WERI-Rb-1 (cell line): ENCODE measurements at regions not wholly inside any gene's neighbourhood (a gene's known extent, or its start where the extent isn't known, plus 50 kb on each side); places are given as distances from the start of the nearest gene placed in this dataset.

ENCODE experiments used
- DNase-seq: peaks from one replicate; pipeline ENCODE4 v3.0.0-alpha.2; 2020
- H3K27ac ChIP-seq: fragments of 250-450 bp; sonication (Bioruptor Pico); 2 replicates; pipeline ENCODE4 v1.5.1; 2020; ENCODE audit warnings: mild to moderate bottlenecking, moderate library complexity
- H3K27me3 ChIP-seq: fragments of 250-450 bp; sonication (Bioruptor Pico); 2 replicates; pipeline ENCODE4 v1.5.1; 2021; ENCODE audit warnings: mild to moderate bottlenecking, low read depth, moderate library complexity; ENCODE audit not compliant: insufficient read depth, severe bottlenecking
- H3K36me3 ChIP-seq: fragments of 250-450 bp; sonication (Bioruptor Pico); 2 replicates; pipeline ENCODE4 v1.5.1; 2020; ENCODE audit warnings: mild to moderate bottlenecking, moderate library complexity
- H3K4me3 ChIP-seq: 2 replicates; pipeline ENCODE4 v1.5.1; 2011; ENCODE audit warnings: low read depth, mild to moderate bottlenecking, control low read depth, low read length
- H3K9me3 ChIP-seq: fragments of 250-450 bp; sonication (Bioruptor Pico); 2 replicates; pipeline ENCODE4 v1.5.1; 2021; ENCODE audit warnings: mild to moderate bottlenecking, moderate library complexity; ENCODE audit not compliant: severe bottlenecking
- TF ChIP-seq, protein P1 (sequence below): IDR thresholded peaks from 2 replicates; pipeline ENCODE4 v1.5.1; 2011; ENCODE audit warnings: low read depth, mild to moderate bottlenecking, control low read depth, inconsistent platforms, low read length

DNA sequence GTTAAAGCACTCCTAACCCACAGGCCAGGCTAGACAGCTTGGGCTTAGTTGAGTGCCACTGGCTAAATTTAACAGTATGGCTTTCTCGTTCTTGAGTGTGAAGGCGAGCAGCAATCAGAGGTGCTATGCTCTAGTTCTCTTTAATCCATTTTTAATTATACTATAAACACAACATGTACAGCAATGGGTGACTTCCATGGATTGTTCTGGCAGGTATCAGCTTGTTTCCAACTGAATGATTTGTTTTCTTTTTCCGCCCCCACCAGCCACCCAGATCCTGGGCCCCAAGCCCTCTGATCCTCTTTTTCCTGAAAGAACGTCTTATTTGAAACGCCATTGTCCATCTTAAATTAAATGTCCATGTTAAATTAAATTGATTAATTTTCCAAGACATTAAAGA is 244.8 kb downstream of the IKZF2 start:
- Histone ChIP-seq H3K27me3 (no peaks in the 10 kb centered on the region), H3K4me3 (no peak overlapping the region), H3K27ac (no peak overlapping the region), H3K9me3 (no peaks in the 10 kb centered on the region), H3K36me3 (no peaks in the 10 kb centered on the region)
- DNase-seq, result no peak
- TF ChIP-seq, protein P1, sequence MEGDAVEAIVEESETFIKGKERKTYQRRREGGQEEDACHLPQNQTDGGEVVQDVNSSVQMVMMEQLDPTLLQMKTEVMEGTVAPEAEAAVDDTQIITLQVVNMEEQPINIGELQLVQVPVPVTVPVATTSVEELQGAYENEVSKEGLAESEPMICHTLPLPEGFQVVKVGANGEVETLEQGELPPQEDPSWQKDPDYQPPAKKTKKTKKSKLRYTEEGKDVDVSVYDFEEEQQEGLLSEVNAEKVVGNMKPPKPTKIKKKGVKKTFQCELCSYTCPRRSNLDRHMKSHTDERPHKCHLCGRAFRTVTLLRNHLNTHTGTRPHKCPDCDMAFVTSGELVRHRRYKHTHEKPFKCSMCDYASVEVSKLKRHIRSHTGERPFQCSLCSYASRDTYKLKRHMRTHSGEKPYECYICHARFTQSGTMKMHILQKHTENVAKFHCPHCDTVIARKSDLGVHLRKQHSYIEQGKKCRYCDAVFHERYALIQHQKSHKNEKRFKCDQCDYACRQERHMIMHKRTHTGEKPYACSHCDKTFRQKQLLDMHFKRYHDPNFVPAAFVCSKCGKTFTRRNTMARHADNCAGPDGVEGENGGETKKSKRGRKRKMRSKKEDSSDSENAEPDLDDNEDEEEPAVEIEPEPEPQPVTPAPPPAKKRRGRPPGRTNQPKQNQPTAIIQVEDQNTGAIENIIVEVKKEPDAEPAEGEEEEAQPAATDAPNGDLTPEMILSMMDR, result no peak

GRCh38 chr2:212905640-212906201 is 245.7 kb downstream of the IKZF2 start:
- no peak overlapping the region for H3K27ac ChIP-seq
- H3K36me3 ChIP-seq, result no peaks in the 10 kb centered on the region
- H3K9me3 ChIP-seq, result no peaks in the 10 kb centered on the region
- no peaks in the 10 kb centered on the region for H3K27me3 ChIP-seq
- no peak for DNase-seq
- TF ChIP-seq, protein P1, result no peak
- H3K4me3 ChIP-seq, result no peak overlapping the region

DNA sequence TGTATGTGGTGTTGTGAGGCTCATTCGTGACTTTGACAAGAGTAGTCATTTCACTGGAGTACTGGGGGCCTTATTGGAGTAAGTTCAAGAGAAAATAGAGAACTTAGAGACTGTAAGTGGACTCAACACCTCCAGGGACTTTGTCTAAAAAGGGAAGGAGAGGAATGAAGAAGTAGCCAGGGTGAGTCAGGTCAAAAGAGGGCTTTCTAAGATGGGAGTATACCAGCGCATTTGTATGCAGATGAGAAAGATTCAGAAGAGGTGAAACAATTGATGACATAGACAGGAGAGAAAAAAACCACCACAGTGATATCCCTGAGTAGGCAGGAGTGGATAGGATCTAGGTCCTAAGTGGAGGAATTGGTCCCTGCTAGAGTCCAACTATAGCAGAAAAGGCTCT is 246.8 kb downstream of the IKZF2 start:
- H3K27me3 ChIP-seq, result no peaks in the 10 kb centered on the region
- no peaks in the 10 kb centered on the region for H3K9me3 ChIP-seq
- no peak overlapping the region for H3K27ac ChIP-seq
- no peak for DNase-seq
- TF ChIP-seq, protein P1, result no peak
- no peaks in the 10 kb centered on the region for H3K36me3 ChIP-seq
- no peak overlapping the region for H3K4me3 ChIP-seq

GRCh38 chr2:212903413-212903812 is 248.0 kb downstream of the IKZF2 start:
- Histone ChIP-seq H3K4me3 (no peak overlapping the region), H3K36me3 (no peaks in the 10 kb centered on the region), H3K27me3 (no peaks in the 10 kb centered on the region), H3K9me3 (no peaks in the 10 kb centered on the region), H3K27ac (no peak overlapping the region)
- no peak for DNase-seq
- TF ChIP-seq, protein P1, result no peak

DNA sequence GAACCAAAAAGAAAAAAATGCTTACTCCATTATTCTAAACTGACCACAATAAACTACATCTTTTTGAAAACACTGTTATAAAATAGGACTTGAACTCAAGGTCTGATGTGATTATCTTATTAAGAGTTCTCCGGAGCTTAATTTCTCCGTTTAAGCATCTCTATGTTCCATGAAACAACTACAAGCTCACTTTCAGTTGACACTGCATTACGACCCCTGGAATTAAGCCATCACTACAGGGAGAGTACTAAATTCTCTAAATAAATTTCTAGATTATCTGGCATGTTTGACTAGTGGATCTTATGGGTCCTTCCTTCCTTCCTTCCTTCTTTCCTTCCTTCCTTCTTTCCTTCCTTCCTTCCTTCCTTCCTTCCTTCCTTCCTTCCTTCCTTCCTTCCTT is 249.0 kb downstream of the IKZF2 start:
- H3K27ac ChIP-seq, result no peak overlapping the region
- no peaks in the 10 kb centered on the region for H3K27me3 ChIP-seq
- H3K36me3 ChIP-seq, result no peaks in the 10 kb centered on the region
- TF ChIP-seq, protein P1, result no peak
- no peak for DNase-seq
- H3K4me3 ChIP-seq, result no peak overlapping the region
- no peaks in the 10 kb centered on the region for H3K9me3 ChIP-seq

- TF ChIP-seq, protein P1, result no peak
These were observed 249.7 kb downstream of the IKZF2 start for GRCh38 chr2:212901604-212902275.

More at GRCh38 chr2:212901604-212902275, 249.7 kb downstream of the IKZF2 start:
- no peak for DNase-seq
- H3K27me3 ChIP-seq, result no peaks in the 10 kb centered on the region
- H3K36me3 ChIP-seq, result no peaks in the 10 kb centered on the region
- no peak overlapping the region for H3K27ac ChIP-seq
- H3K9me3 ChIP-seq, result no peaks in the 10 kb centered on the region
- no peak overlapping the region for H3K4me3 ChIP-seq
